Activated naive CD8-positive, alpha-beta T cell treated with anti-CD3 and anti-CD28 coated beads, Interleukin-2, amount 50 U/mL, for 24 hours (primary cell): ENCODE measurements at regions not wholly inside any gene's neighbourhood (a gene's known extent, or its start where the extent isn't known, plus 50 kb on each side); places are given as distances from the start of the nearest gene placed in this dataset.

Experiments
- ATAC-seq: fragments of 150-1000 bp; cut with Tn5 transposase; one replicate; pipeline ENCODE4 v1.10.0; 2021
- DNase-seq: peaks from one replicate; pipeline ENCODE4 v3.0.0; 2021
- H3K27ac Mint-ChIP-seq: one replicate; pipeline ENCODE4 v1.8.0; 2021; ENCODE audit warnings: mild to moderate bottlenecking, mixed read lengths
- H3K27me3 Mint-ChIP-seq: one replicate; pipeline ENCODE4 v1.8.0; 2021; ENCODE audit warnings: mixed read lengths
- H3K36me3 Mint-ChIP-seq: one replicate; pipeline ENCODE4 v1.8.0; 2021; ENCODE audit warnings: low read depth, mixed read lengths
- H3K4me1 Mint-ChIP-seq: one replicate; pipeline ENCODE4 v1.8.0; 2021; ENCODE audit warnings: mixed read lengths
- H3K4me3 Mint-ChIP-seq: one replicate; pipeline ENCODE4 v1.8.0; 2021; ENCODE audit warnings: mild to moderate bottlenecking, moderate library complexity, mixed read lengths
- H3K9me3 Mint-ChIP-seq: one replicate; pipeline ENCODE4 v1.8.0; 2021; ENCODE audit warnings: mixed read lengths

DNA sequence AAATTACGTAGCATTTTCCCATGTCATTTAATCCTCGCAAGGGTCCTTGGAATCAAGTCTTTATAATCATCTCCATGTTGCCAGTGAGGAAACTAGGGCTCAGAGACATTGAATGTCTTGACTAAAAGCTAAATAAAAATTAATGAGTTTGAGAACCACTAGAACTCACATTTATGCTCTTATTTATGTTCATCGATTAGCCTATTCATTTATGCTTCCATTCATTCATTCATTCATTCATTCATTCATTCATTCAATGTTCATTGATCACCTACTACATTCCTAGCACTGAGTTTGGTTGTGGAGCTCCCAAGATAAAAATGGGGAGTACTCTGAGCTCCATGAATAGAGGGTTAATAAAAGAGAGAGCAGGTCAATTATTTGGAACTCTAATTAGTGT is 59.7 kb downstream of the KCNA1 start:
- no peaks in the 10 kb centered on the region for H3K4me1 Mint-ChIP-seq
- DNase-seq (no peak), ATAC-seq (no peak)
- H3K9me3 Mint-ChIP-seq: no peaks in the 10 kb centered on the region
- no peak overlapping the region for H3K27ac Mint-ChIP-seq
- H3K4me3 Mint-ChIP-seq: no peak overlapping the region
- peaks cover 13% of the 10 kb centered on the region for H3K27me3 Mint-ChIP-seq
- no peaks in the 10 kb centered on the region for H3K36me3 Mint-ChIP-seq

DNA sequence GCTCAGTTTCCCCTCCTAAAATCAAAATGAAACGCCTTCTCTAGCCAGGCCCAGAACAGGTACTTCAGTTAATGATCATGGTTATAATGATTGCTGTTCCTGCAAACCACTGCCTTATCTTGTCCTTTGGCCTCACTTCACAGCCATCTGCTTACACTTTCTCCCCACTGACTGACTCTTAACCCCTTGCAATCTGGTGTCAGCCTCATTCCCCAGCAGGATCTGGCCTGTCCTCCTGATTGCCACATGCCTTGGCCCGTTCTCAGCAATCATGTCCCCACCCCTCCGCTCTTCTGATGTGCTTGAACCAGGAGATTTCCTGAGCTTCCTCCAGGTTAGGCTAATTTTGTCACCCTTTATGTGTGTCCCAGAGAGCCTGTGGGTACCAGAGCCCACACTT is 64.5 kb downstream of the KCNA1 start:
- Mint-ChIP-seq H3K4me3 (no peak overlapping the region), H3K4me1 (no peaks in the 10 kb centered on the region), H3K27me3 (peaks cover 12% of the 10 kb centered on the region), H3K27ac (peak overlapping the region; percentile 14), H3K9me3 (no peaks in the 10 kb centered on the region), H3K36me3 (no peaks in the 10 kb centered on the region)
- ATAC-seq (no peak), DNase-seq (no peak)

DNA sequence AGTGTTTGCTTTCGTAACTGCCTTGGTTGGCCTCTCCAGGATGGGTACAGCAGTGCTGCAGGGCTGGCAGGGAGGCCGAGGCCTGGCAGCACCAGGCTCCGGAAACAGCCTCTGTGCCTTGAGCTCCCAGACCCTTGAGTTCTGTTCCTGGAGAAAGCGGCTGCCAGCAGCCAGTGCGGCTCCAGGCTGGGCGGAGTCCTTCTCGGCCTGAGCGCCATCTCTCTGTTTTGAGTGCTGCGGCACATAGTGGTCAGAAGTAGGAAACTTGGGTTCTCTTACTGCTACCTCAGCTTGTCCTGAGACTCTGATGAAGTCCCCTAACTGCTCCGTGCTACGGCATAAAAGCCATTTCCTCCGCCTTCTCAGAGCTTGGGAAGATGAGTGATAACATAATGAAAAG is 65.9 kb downstream of the KCNA1 start:
- DNase-seq: no peak
- no peaks in the 10 kb centered on the region for H3K4me1 Mint-ChIP-seq
- no peaks in the 10 kb centered on the region for H3K36me3 Mint-ChIP-seq
- H3K9me3 Mint-ChIP-seq: no peaks in the 10 kb centered on the region
- H3K27me3 Mint-ChIP-seq: peaks cover 10% of the 10 kb centered on the region
- no peak overlapping the region for H3K27ac Mint-ChIP-seq
- no peak overlapping the region for H3K4me3 Mint-ChIP-seq
- no peak for ATAC-seq

DNA sequence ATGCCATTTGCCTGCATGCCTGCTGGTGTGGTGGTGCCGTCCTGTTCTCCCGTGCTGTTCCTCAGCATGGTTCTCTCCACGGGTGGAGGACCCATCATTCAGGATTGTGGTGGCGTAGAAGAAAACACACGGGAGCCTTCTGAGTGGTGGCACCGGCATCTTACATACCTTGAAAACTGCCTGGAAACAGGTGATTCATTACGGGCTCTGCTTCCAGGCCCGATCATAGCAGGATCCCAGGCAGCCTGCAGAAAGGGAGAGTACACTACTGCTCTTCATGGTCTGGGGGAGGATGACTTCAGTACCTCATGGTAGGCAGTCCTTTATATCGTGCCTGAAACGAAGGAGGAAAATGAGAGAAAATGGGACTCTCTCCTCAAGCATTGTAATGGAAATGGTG is 66.6 kb upstream of the KCNA5 start:
- Mint-ChIP-seq H3K27ac (no peak overlapping the region), H3K27me3 (peaks cover 10% of the 10 kb centered on the region), H3K36me3 (no peaks in the 10 kb centered on the region), H3K9me3 (no peaks in the 10 kb centered on the region), H3K4me3 (no peak overlapping the region), H3K4me1 (no peaks in the 10 kb centered on the region)
- no peak for DNase-seq
- ATAC-seq: no peak

DNA sequence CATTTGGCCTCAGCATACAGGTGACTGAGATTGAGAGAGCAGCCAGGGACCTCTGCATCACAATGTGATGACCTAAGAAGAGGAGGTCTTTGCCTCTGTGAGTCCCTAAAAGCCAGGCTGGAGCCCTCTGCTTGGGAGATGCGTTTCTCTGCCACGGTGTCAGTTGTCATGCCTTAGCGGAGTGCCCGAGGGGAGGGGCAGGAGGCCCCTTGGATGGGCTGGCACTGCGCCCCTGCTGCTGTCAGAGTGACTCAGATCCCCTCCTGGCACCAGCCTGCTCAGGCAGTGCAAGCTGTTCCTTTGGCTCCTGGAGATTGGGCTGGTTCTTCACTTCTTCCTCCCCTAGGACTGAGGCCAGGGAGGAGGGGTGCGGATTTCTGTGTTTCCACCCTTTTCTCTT is 64.9 kb upstream of the KCNA5 start:
- H3K36me3 Mint-ChIP-seq: no peaks in the 10 kb centered on the region
- peaks cover 14% of the 10 kb centered on the region for H3K27me3 Mint-ChIP-seq
- H3K27ac Mint-ChIP-seq: no peak overlapping the region
- DNase-seq: no peak
- H3K4me3 Mint-ChIP-seq: no peak overlapping the region
- ATAC-seq: no peak
- no peaks in the 10 kb centered on the region for H3K4me1 Mint-ChIP-seq
- H3K9me3 Mint-ChIP-seq: no peaks in the 10 kb centered on the region

DNA sequence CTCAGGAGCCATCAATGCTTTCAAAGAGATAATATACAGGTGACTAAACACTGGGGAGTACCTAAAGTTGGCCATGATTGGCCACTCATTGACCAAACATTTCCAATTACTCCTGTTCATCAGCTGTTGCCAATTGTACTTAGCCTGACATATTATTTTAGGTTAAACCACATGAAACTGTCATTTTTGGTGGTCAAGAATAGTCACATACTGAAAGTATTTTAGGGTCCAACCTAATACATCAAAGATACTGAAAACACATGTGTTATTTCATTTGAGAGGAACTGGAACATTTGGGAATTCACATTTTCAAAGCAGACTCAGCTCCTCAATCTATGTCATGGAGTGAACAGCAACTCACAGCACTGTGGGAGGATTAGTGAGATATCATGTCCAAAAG is 63.9 kb upstream of the KCNA5 start:
- no peaks in the 10 kb centered on the region for H3K4me1 Mint-ChIP-seq
- peaks cover 7% of the 10 kb centered on the region for H3K27me3 Mint-ChIP-seq
- ATAC-seq (no peak), DNase-seq (no peak)
- no peaks in the 10 kb centered on the region for H3K9me3 Mint-ChIP-seq
- no peak overlapping the region for H3K4me3 Mint-ChIP-seq
- H3K27ac Mint-ChIP-seq: no peak overlapping the region
- no peaks in the 10 kb centered on the region for H3K36me3 Mint-ChIP-seq

DNA sequence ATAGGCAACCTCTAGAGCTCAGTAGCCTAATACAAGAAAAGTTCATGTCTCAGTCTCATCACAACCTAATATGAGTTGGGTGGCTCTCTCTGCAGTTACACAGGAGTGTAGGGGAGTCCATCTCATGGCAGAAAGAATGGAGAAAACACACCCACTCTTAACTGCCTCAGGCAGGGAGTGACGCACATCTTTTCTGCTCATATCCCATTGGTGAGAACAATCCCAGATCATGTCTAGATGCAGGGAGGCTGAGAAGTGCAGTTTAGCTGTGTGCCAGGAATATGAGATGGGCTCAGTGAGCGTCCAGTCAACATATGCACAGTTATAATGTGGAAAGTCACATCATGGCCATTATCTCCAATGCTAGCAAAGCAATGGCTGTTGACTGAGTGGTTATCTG is 59.3 kb upstream of the KCNA5 start:
- Mint-ChIP-seq H3K9me3 (no peaks in the 10 kb centered on the region), H3K4me3 (no peak overlapping the region), H3K4me1 (no peaks in the 10 kb centered on the region), H3K27ac (no peak overlapping the region), H3K36me3 (no peaks in the 10 kb centered on the region), H3K27me3 (peaks cover 8% of the 10 kb centered on the region)
- DNase-seq (no peak), ATAC-seq (no peak)

DNA sequence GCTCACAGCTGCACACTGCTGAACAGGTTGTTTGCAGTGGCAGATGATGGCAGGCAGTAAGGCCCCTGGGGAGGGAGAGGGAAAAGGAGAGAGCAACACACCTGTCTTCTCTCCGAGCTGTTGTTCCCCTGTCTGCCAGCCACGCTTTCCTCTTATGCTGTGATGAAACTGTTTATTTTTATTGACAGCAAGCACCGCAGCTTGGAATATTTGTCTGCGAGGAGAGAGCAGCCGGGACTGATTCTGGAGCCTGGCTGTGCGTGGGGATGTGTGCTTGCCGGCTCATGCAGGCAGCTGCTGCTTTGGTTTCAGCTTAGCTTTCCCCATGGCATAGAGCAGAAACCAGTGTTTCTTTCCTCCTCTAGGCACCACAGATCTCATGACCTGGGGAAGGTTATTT is 58.7 kb upstream of the KCNA5 start:
- ATAC-seq (no peak), DNase-seq (no peak)
- Mint-ChIP-seq H3K4me3 (no peak overlapping the region), H3K4me1 (no peaks in the 10 kb centered on the region), H3K9me3 (no peaks in the 10 kb centered on the region), H3K27ac (no peak overlapping the region), H3K36me3 (no peaks in the 10 kb centered on the region), H3K27me3 (peaks cover 8% of the 10 kb centered on the region)

DNA sequence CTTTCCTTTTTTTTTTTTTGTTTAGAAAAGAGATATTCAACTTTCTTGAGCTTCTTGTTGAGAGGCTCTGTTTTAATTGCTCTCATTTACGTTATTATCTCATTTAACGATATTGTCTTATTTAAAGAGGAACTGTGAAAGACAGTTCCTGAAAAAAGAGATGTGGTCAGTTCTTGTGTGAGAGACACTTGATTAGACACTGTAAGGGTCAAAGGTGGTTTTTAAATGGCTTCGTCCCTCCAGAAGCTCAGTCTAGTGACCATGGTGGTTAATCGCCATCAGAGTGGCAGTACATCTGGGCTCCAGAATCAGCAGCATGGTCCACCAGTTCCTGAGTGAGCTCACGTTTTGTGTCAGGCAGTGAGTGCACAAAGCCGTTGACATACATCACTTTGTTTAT is 57.9 kb upstream of the KCNA5 start:
- H3K4me3 Mint-ChIP-seq: no peak overlapping the region
- H3K27me3 Mint-ChIP-seq: peaks cover 8% of the 10 kb centered on the region
- no peak for ATAC-seq
- no peak for DNase-seq
- no peak overlapping the region for H3K27ac Mint-ChIP-seq
- H3K36me3 Mint-ChIP-seq: no peaks in the 10 kb centered on the region
- no peaks in the 10 kb centered on the region for H3K9me3 Mint-ChIP-seq
- no peaks in the 10 kb centered on the region for H3K4me1 Mint-ChIP-seq

DNA sequence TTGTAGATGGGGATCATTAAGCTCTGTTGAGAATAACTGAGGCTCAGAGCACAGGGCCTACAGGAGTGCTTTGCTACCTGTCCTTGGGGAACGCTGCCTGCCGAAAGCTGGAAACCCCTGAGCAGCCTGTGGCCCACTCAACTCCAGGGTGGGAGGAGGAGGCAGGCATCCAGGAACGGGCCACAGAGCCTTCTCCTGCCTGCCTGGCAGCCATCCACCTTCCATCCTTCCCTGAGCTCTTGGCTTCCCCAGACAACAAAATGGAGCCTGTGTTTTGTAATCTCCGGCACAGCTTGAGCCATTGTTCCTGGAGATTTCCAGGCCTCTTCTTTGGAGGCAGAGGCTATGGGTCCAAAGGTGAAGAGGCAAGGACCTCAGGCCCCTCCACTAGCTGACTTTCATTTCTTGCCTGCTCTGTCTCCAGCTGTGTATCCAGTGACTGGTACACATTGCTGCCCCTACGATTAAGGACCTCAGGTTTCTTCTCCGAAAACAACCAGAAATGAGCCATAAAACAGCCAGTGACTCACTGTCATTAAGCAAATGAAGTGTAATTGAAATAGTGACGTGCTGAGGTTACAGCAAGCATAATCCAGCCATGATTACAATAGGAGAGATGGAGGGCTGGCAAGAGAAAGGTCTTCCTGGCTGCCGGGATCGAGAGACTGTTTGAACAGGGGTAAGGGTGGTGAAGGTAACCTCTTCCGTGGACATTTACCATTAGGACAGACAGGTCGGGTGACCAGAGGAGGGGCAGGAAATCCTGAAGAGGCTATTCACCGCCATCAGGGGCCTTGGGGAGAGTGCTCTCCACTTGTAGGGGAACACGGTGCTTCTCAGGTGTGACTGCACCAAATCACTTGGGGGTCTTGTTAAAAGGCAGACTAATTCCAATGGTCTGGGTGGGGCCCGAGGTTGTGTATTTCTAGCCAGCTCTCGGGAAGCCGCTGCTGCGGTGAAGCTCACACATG is 56.3 kb upstream of the KCNA5 start:
- ATAC-seq (no peak), DNase-seq (no peak)
- no peaks in the 10 kb centered on the region for H3K4me1 Mint-ChIP-seq
- no peak overlapping the region for H3K4me3 Mint-ChIP-seq
- no peaks in the 10 kb centered on the region for H3K36me3 Mint-ChIP-seq
- no peaks in the 10 kb centered on the region for H3K9me3 Mint-ChIP-seq
- H3K27me3 Mint-ChIP-seq: peaks cover 12% of the 10 kb centered on the region
- no peak overlapping the region for H3K27ac Mint-ChIP-seq

DNA sequence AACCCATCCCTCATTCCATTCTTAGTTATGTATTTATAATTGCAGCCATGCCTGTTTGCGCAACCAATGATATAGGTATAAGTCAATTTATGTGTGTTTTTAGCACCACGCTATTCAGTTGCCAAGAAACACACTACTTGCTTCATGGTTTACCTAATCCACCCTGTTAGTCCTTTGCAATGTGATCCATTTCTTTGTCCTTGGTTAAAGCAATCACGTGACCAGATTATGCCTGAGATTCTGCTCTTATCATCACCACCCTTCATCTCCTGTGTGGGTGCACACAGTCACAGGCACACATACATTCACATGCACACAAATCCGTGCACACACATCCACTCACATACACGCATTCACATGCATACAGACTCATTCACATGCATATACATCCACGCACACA is 52.3 kb upstream of the KCNA5 start:
- no peak for ATAC-seq
- H3K27ac Mint-ChIP-seq: no peak overlapping the region
- no peaks in the 10 kb centered on the region for H3K9me3 Mint-ChIP-seq
- H3K4me1 Mint-ChIP-seq: no peaks in the 10 kb centered on the region
- no peak overlapping the region for H3K4me3 Mint-ChIP-seq
- peaks cover 17% of the 10 kb centered on the region for H3K27me3 Mint-ChIP-seq
- H3K36me3 Mint-ChIP-seq: no peaks in the 10 kb centered on the region
- DNase-seq: no peak

DNA sequence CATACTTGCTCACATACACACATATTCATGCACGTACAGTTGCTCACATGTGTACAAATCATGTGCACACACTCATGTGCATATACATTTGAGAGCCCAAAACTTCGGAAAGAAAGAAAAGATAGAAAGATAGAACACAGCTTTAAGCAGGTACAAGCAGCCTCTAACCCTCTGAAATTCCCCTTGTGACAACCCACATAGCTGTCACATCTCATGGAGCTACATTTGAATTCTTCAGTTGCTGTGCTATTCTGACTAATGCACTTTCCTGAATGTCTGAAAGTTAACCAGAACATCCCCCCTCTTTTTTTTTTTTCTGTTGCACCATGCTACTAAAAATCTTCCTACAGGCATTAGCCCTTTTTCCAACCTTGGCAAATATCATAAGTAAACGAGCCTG is 51.9 kb upstream of the KCNA5 start:
- ATAC-seq (no peak), DNase-seq (no peak)
- H3K36me3 Mint-ChIP-seq: no peaks in the 10 kb centered on the region
- peaks cover 17% of the 10 kb centered on the region for H3K27me3 Mint-ChIP-seq
- H3K27ac Mint-ChIP-seq: no peak overlapping the region
- no peak overlapping the region for H3K4me3 Mint-ChIP-seq
- no peaks in the 10 kb centered on the region for H3K4me1 Mint-ChIP-seq
- no peaks in the 10 kb centered on the region for H3K9me3 Mint-ChIP-seq

DNA sequence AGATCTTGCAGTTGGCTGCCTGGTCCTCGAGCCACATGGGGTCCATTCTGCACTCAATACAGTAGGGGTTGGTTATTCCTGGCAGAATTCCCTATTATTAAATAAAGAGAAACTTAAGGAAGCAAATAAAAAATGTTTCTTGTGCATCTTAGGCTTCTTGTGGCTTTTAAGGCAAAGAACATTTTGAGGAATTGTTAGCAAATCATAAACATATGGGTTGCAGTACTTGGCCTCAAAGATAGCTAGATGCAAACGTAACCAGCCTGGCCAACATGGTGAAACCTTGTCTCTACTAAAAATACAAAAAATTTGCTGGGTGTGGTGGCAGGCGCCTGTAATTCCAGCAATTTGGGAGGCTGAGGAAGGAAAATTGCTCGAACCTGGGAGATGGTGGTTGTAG is 50.8 kb upstream of the KCNA5 start:
- H3K27me3 Mint-ChIP-seq: peaks cover 17% of the 10 kb centered on the region
- no peak overlapping the region for H3K4me3 Mint-ChIP-seq
- no peaks in the 10 kb centered on the region for H3K4me1 Mint-ChIP-seq
- H3K27ac Mint-ChIP-seq: no peak overlapping the region
- no peaks in the 10 kb centered on the region for H3K9me3 Mint-ChIP-seq
- H3K36me3 Mint-ChIP-seq: no peaks in the 10 kb centered on the region
- DNase-seq (no peak), ATAC-seq (no peak)
